Left lung (tissue), 4 donors: ENCODE measurements at regions not wholly inside any gene's neighbourhood (a gene's known extent, or its start where the extent isn't known, plus 50 kb on each side); places are given as distances from the start of the nearest gene placed in this dataset.

Experiments
- ATAC-seq: fragments of 200-7000 bp; cut with Tn5 transposase; one replicate; pipeline ENCODE4 v1.9.1; 2020; ENCODE audit warnings: moderate library complexity
- DNase-seq, 4 donors: peaks; one replicate each; pipeline ENCODE4 v3.0.0-alpha.2; 2013 to 2020
- H3K27ac ChIP-seq, 2 donors: fragments of 200-600 bp; sonication (generic) in 1 of 2; one replicate each; pipeline versions ENCODE4 v1.5.0 to v1.8.0; 2020 to 2021
- H3K27me3 ChIP-seq, 2 donors: fragments of 200-600 bp; sonication (generic) in 1 of 2; one replicate each; pipeline versions ENCODE4 v1.5.0 to v1.8.0; 2020 to 2021
- H3K36me3 ChIP-seq, 2 donors: fragments of 200-600 bp; sonication (generic) in 1 of 2; one replicate each; pipeline versions ENCODE4 v1.5.0 to v1.8.0; 2020 to 2021
- H3K4me1 ChIP-seq, 2 donors: fragments of 200-600 bp; one replicate each; pipeline ENCODE4 v1.8.0; 2021
- H3K4me3 ChIP-seq, 2 donors: fragments of 200-600 bp; sonication (generic) in 1 of 2; one replicate each; pipeline versions ENCODE4 v1.5.0 to v1.8.0; 2020 to 2021; ENCODE audit warnings: mild to moderate bottlenecking in 1 of 2
- H3K9me3 ChIP-seq, 2 donors: fragments of 200-600 bp; sonication (generic) in 1 of 2; one replicate each; pipeline versions ENCODE4 v1.5.0 to v1.8.0; 2020 to 2021
- intact Hi-C, 2 donors: fragments of 100-400 bp; cut with DNase I; formaldehyde crosslinking; loops; one replicate each; pipeline versions ENCODE4 v1.11.2 to v1.14.2; 2022
- TF ChIP-seq, protein P1 (sequence below), 2 donors: fragments of 200-600 bp; sonication (generic) in 1 of 2; IDR thresholded peaks; one replicate each; pipeline versions ENCODE4 v1.5.0 to v1.8.0; 2021; ENCODE audit warnings: antibody characterized with exemption in 2 of 2
- donor health status: DM: no; HTN: yes; CAD: no.
- donor health status: DM: no; HTN: no; CAD: no.

DNA sequence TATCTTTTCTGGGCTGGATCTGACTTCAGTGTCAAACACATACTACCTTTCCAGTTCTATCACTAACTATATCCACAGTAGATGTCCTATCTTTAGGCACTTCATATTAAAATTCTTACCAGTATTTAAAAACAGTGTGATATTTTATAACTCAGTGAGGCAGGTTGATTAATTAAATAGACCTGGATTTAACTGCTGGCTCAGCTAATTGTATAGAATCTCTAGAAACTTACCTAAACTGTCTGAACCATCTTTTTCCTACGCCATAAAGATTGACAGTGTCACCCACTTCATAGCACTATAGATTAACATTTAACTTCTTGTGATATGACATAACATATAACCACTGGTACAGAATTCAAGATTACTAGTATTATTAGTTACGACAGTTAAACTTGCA is 935.3 kb downstream of the FAT4 start:
- intact Hi-C loops: no loop called here
- Histone ChIP-seq H3K9me3 (peaks cover 0 to 5% of the 10 kb centered on the region in 2 donors), H3K27me3 (no peaks in the 10 kb centered on the region), H3K27ac (no peak overlapping the region), H3K36me3 (no peaks in the 10 kb centered on the region), H3K4me3 (no peak overlapping the region), H3K4me1 (no peaks in the 10 kb centered on the region)
- TF ChIP-seq, protein P1, sequence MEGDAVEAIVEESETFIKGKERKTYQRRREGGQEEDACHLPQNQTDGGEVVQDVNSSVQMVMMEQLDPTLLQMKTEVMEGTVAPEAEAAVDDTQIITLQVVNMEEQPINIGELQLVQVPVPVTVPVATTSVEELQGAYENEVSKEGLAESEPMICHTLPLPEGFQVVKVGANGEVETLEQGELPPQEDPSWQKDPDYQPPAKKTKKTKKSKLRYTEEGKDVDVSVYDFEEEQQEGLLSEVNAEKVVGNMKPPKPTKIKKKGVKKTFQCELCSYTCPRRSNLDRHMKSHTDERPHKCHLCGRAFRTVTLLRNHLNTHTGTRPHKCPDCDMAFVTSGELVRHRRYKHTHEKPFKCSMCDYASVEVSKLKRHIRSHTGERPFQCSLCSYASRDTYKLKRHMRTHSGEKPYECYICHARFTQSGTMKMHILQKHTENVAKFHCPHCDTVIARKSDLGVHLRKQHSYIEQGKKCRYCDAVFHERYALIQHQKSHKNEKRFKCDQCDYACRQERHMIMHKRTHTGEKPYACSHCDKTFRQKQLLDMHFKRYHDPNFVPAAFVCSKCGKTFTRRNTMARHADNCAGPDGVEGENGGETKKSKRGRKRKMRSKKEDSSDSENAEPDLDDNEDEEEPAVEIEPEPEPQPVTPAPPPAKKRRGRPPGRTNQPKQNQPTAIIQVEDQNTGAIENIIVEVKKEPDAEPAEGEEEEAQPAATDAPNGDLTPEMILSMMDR (IDR thresholded peaks at IDR 0.05): no peak
- ATAC-seq (no peak), DNase-seq (no peak)

DNA sequence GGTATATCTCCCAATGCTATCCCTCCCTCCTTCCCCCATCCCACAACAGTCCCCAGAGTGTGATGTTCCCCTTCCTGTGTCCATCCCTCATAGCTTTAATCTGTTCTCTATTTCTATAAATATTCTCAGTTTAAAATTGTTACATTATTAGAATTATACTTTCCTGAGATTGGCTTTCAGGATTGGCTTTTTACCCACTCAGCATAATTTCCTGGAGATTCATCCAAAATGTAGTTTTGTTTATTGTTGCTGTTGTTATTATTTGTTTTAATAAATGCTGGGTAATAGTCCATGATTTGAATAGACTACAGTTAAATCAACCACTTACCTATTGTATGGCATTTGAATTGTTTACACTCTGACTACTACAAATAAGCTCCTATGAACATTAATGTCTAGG is 936.4 kb downstream of the FAT4 start:
- no peak for ATAC-seq
- intact Hi-C loops: no loop called here
- H3K36me3 ChIP-seq: no peaks in the 10 kb centered on the region
- no peak for DNase-seq
- no peak overlapping the region for H3K27ac ChIP-seq
- H3K27me3 ChIP-seq: no peaks in the 10 kb centered on the region
- H3K9me3 ChIP-seq: no peaks in the 10 kb centered on the region
- TF ChIP-seq, protein P1 (IDR thresholded peaks at IDR 0.05): no peak
- H3K4me1 ChIP-seq: no peaks in the 10 kb centered on the region
- no peak overlapping the region for H3K4me3 ChIP-seq

DNA sequence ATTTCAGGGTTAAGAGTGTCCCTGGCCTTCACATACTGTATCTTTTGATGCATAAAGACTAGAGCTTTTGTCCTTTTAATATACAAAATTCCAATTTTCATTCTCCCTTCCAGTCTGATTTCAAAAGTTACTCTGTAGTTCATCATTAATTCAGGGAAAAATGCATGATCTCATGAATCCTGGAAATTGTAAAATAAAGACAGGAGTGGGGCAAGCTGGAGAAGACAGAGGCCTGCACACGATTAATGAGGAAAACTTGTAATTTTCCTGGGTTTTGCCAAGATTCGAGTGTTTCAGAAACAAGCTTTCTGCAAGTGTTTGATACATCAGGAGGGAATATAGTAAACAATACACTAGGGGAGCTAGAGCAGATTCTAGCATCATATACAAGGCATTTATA is 947.9 kb downstream of the FAT4 start:
- Histone ChIP-seq H3K27me3 (no peaks in the 10 kb centered on the region), H3K9me3 (no peaks in the 10 kb centered on the region), H3K27ac (no peak overlapping the region), H3K4me1 (no peaks in the 10 kb centered on the region), H3K36me3 (no peaks in the 10 kb centered on the region), H3K4me3 (no peak overlapping the region)
- DNase-seq: no peak
- no peak for ATAC-seq
- TF ChIP-seq, protein P1 (IDR thresholded peaks at IDR 0.05): no peak
- intact Hi-C loops: no loop called here

- Histone ChIP-seq H3K4me1 (no peaks in the 10 kb centered on the region), H3K27ac (no peak overlapping the region), H3K9me3 (no peaks in the 10 kb centered on the region), H3K27me3 (no peaks in the 10 kb centered on the region), H3K36me3 (no peaks in the 10 kb centered on the region), H3K4me3 (no peak overlapping the region)
- intact Hi-C loops: no loop called here
- TF ChIP-seq, protein P1 (IDR thresholded peaks at IDR 0.05): no peak
- DNase-seq (no peak), ATAC-seq (no peak)
Measured at GRCh38 chr4:126264839-126265238, 950.1 kb downstream of the FAT4 start.

- TF ChIP-seq, protein P1 (IDR thresholded peaks at IDR 0.05): no peak
- no peak overlapping the region for H3K4me3 ChIP-seq
- no peaks in the 10 kb centered on the region for H3K9me3 ChIP-seq
- no peak overlapping the region for H3K27ac ChIP-seq
- H3K4me1 ChIP-seq: no peaks in the 10 kb centered on the region
- ATAC-seq (no peak), DNase-seq (no peak)
- no peaks in the 10 kb centered on the region for H3K36me3 ChIP-seq
- intact Hi-C loops: no loop called here
- no peaks in the 10 kb centered on the region for H3K27me3 ChIP-seq
Measured at GRCh38 chr4:126265888-126266287, 951.1 kb downstream of the FAT4 start.
